RPMI7951 (cell line): ENCODE measurements at regions not wholly inside any gene's neighbourhood (a gene's known extent, or its start where the extent isn't known, plus 50 kb on each side); places are given as distances from the start of the nearest gene placed in this dataset.
A peak's percentile ranks its signal among the peaks of the same experiment; 100 is the strongest.
"Not testable (repeated sequence)": the region's sequence is repeated elsewhere in the genome, so short reads cannot be mapped to it uniquely, and the experiment has no call there.

Experiments used
- DNase-seq: peaks from one replicate; pipeline ENCODE4 v3.0.0-alpha.2; 2012; ENCODE audit warnings: low read depth

- DNase-seq, result no peak
Measured at GRCh38 chr10:21463436-21463835, 62.0 kb downstream of the SKIDA1 start.

GRCh38 chr10:21458126-21458871 is 67.2 kb downstream of the SKIDA1 start:
- no peak for DNase-seq

- no peak for DNase-seq
Measured at GRCh38 chr10:21456160-21456559, 69.3 kb downstream of the SKIDA1 start.

- DNase-seq, result no peak
Measured at GRCh38 chr10:21452203-21452602, 73.3 kb downstream of the SKIDA1 start.

- no peak for DNase-seq
Measured at GRCh38 chr10:21449288-21449966, 76.1 kb downstream of the SKIDA1 start.

- no peak for DNase-seq
Measured at GRCh38 chr10:21445163-21445562, 80.3 kb downstream of the SKIDA1 start.

- no peak for DNase-seq
Measured at GRCh38 chr10:21441625-21442024, 83.9 kb downstream of the SKIDA1 start.

GRCh38 chr10:21438914-21439313 is 86.6 kb downstream of the SKIDA1 start:
- DNase-seq, result not testable (repeated sequence)

GRCh38 chr10:21437770-21438382 is 87.6 kb downstream of the SKIDA1 start:
- DNase-seq, result no peak

- no peak for DNase-seq
Measured at GRCh38 chr10:21432266-21432665, 93.2 kb downstream of the SKIDA1 start.

- DNase-seq, result no peak
Measured at GRCh38 chr10:21431799-21432198, 93.7 kb downstream of the SKIDA1 start.

- DNase-seq, result peak; percentile 14
Measured at GRCh38 chr10:21427804-21428481, 97.5 kb downstream of the SKIDA1 start.

- DNase-seq, result peak; percentile 37
Measured at GRCh38 chr10:21424459-21424861, 101.0 kb downstream of the SKIDA1 start.

- DNase-seq, result no peak
Measured at GRCh38 chr10:21423850-21424249, 101.6 kb downstream of the SKIDA1 start.

GRCh38 chr10:21423338-21423737 is 102.1 kb downstream of the SKIDA1 start:
- DNase-seq, result no peak

- DNase-seq, result no peak
Measured at GRCh38 chr10:21421794-21422193, 103.7 kb downstream of the SKIDA1 start.

GRCh38 chr10:21421016-21421415 is 104.5 kb downstream of the SKIDA1 start:
- no peak for DNase-seq

- DNase-seq, result peak; percentile 47
Measured at GRCh38 chr10:21418981-21419576, 106.4 kb downstream of the SKIDA1 start.

- DNase-seq, result no peak
Measured at GRCh38 chr10:21417172-21417712, 108.2 kb downstream of the SKIDA1 start.

- DNase-seq, result no peak
Measured at GRCh38 chr10:21413680-21414079, 111.8 kb downstream of the SKIDA1 start.

- DNase-seq, result no peak
Measured at GRCh38 chr10:21413268-21413667, 112.2 kb downstream of the SKIDA1 start.
